Naive B cell (primary cell): ENCODE measurements at regions not wholly inside any gene's neighbourhood (a gene's known extent, or its start where the extent isn't known, plus 50 kb on each side); places are given as distances from the start of the nearest gene placed in this dataset.
"Not testable (repeated sequence)": the region's sequence is repeated elsewhere in the genome, so short reads cannot be mapped to it uniquely, and the experiment has no call there.

Experiments
- ATAC-seq, 2 donors: fragments of 150-1000 bp; cut with Tn5 transposase; 2 replicates each; pipeline ENCODE4 v1.10.0; 2021; ENCODE audit warnings: low read depth in 2 of 2, mild to moderate bottlenecking in 2 of 2, moderate library complexity in 2 of 2
- DNase-seq: peaks from one replicate; pipeline ENCODE4 v3.0.0; 2022
- H3K27ac Mint-ChIP-seq, 6 donors: one replicate each; pipeline ENCODE4 v1.8.0; 2020 to 2022; ENCODE audit warnings: mild to moderate bottlenecking in 6 of 6, mixed read lengths in 6 of 6, moderate library complexity in 5 of 6, inconsistent platforms in 2 of 6
- H3K27me3 Mint-ChIP-seq, 3 donors: one replicate each; pipeline ENCODE4 v1.8.0; 2021 to 2022; ENCODE audit warnings: mixed read lengths in 3 of 3, mild to moderate bottlenecking in 1 of 3
- H3K36me3 Mint-ChIP-seq, 2 donors: one replicate each; pipeline ENCODE4 v1.8.0; 2020 to 2022; ENCODE audit warnings: mixed read lengths in 2 of 2, inconsistent platforms in 1 of 2, mild to moderate bottlenecking in 1 of 2
- H3K4me1 Mint-ChIP-seq, 3 donors: one replicate each; pipeline ENCODE4 v1.8.0; 2020 to 2022; ENCODE audit warnings: mixed read lengths in 3 of 3, inconsistent platforms in 1 of 3, mild to moderate bottlenecking in 1 of 3, moderate library complexity in 1 of 3
- H3K4me3 Mint-ChIP-seq, 8 donors: one replicate each; pipeline ENCODE4 v1.8.0; 2020 to 2022; ENCODE audit warnings: mild to moderate bottlenecking in 8 of 8, mixed read lengths in 8 of 8, moderate library complexity in 8 of 8, inconsistent platforms in 2 of 8
- H3K9me3 Mint-ChIP-seq, 7 donors: one replicate each; pipeline ENCODE4 v1.8.0; 2020 to 2022; ENCODE audit warnings: mixed read lengths in 7 of 7, mild to moderate bottlenecking in 5 of 7, inconsistent platforms in 2 of 7, moderate library complexity in 1 of 7

DNA sequence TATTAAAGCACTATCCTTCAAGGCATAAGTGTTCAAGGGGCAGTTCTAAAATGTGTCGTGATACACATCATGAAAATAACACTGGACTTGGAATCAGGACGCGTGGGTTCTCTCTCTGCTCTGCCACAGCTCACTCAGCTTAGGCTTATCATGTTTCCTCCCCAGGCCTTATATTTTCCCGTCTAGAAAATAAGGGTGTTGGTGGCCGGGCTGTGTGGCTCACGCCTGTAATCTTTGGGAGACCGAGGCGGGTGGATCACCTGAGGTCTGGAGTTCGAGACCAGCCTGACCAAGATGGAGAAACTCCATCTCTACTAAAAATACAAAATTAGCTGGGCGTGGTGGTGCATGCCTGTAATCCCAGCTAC lies 223.0 kb downstream of the OPA1 start:
- no peak for DNase-seq
- Mint-ChIP-seq H3K9me3 (no peaks in the 10 kb centered on the region), H3K36me3 (peaks cover 0 to 4% of the 10 kb centered on the region in 2 donors), H3K27me3 (peaks cover 15 to 42% (median 36%) of the 10 kb centered on the region in 3 donors), H3K4me1 (peaks cover 0 to 12% (median 0%) of the 10 kb centered on the region in 3 donors), H3K27ac (no peak overlapping the region), H3K4me3 (no peak overlapping the region)
- ATAC-seq: no peak

- H3K4me3 Mint-ChIP-seq: no peak overlapping the region
- H3K9me3 Mint-ChIP-seq: no peaks in the 10 kb centered on the region
- ATAC-seq: no peak
- H3K36me3 Mint-ChIP-seq: peaks cover 0 to 7% of the 10 kb centered on the region in 2 donors
- no peak overlapping the region for H3K27ac Mint-ChIP-seq
- H3K4me1 Mint-ChIP-seq: peaks cover 0 to 8% (median 0%) of the 10 kb centered on the region in 3 donors
- no peak for DNase-seq
- H3K27me3 Mint-ChIP-seq: peaks cover 17 to 42% (median 37%) of the 10 kb centered on the region in 3 donors
These were observed 223.8 kb downstream of the OPA1 start for GRCh38 chr3:193816656-193817311.

DNA sequence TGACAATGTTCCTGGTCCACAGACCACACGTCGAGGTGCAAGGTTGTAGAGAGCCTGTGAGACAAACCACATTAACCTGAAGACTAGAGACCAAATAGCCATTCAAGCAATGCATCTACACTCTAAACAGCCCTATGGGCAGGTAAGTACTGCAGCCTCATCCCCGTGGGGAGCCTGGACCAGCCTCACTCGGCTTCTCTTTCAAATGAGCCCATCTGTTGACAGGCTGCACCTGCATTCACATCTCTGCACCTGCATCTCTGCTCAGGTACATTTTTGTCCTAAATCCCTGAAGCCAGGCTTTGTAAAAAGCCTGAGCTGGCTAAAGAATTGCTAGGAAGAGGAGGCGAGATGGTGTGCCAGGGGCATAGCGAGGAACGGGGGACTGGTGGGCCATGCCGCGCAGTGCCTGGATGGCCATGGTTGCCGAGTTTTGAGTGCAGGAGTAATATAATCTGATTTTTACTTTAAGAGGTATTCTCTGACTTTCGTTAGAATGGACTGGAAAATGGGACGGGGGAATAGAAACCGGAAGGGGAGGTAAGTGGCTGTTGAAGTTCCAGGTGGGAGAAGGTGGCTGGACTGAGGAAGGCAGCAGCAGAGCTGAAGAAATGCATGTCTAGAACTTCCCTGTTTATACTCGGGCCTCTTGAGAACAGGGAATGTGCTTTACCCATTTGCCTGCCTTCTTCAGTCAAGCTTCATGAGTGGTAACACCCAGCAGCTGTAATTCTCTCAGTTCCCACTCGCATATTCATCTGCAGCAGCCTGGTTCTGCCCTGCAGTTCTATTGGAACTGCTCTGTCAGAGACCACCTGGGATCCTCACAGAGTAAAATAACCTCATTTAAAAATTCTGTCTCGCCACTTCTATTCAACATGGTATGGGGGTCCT lies 226.4 kb downstream of the OPA1 start:
- H3K36me3 Mint-ChIP-seq: peaks cover 0 to 7% of the 10 kb centered on the region in 2 donors
- H3K27ac Mint-ChIP-seq: peak overlapping the region in 2 of 6 donors; percentile 15 to 47

GRCh38 chr3:193821151-193821668 lies 228.2 kb downstream of the OPA1 start:
- H3K9me3 Mint-ChIP-seq: no peaks in the 10 kb centered on the region
- H3K4me3 Mint-ChIP-seq: no peak overlapping the region
- peaks cover 14 to 44% (median 36%) of the 10 kb centered on the region in 3 donors for H3K27me3 Mint-ChIP-seq
- DNase-seq (no peak), ATAC-seq (no peak)
- H3K36me3 Mint-ChIP-seq: peaks cover 0 to 9% of the 10 kb centered on the region in 2 donors
- peaks cover 0 to 4% (median 0%) of the 10 kb centered on the region in 3 donors for H3K4me1 Mint-ChIP-seq
- peak overlapping the region in 2 of 6 donors; percentile 12 to 45 for H3K27ac Mint-ChIP-seq

More for the DNA sequence above, 226.4 kb downstream of the OPA1 start:
- H3K4me1 Mint-ChIP-seq: peaks cover 0 to 5% (median 0%) of the 10 kb centered on the region in 3 donors
- no peak overlapping the region for H3K4me3 Mint-ChIP-seq
- H3K9me3 Mint-ChIP-seq: no peaks in the 10 kb centered on the region
- no peak for ATAC-seq
- H3K27me3 Mint-ChIP-seq: peaks cover 14 to 34% (median 26%) of the 10 kb centered on the region in 3 donors
- no peak for DNase-seq

DNA sequence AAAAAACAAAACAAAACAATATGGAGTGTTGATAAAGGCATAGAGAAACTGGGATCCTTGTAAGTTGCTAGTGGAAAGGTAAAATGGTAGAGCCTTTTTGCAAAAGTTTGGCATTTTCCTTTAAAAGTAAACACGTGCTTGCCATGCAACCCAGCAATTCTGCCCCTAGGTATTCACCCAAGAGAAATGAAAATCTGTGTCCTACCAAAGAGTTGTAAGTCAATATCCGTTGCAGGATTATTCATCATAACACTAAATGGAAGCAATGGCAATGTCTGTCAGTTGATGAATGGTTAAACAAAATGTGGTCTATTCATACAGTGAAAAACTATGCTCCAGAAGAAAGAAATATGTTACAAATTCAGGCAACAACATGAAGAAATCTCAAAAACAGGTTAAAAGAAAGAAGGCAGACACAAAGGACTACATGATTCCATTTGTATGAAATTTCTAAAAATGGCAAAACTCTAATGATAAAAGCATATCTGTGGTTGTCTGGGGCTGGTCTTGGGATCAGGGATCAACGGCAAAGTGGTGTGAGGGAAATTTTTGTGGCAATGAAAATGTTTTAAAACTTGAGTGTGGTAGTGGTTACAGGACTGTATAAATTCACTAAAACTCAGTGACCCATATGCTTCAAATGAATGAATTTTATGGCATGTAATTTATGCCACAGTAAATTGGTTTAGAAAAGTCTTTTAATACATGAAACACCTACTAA lies 229.6 kb downstream of the OPA1 start:
- Mint-ChIP-seq H3K27me3 (peaks cover 14 to 49% (median 41%) of the 10 kb centered on the region in 3 donors), H3K4me1 (peaks cover 0 to 4% (median 0%) of the 10 kb centered on the region in 3 donors), H3K36me3 (peaks cover 0 to 14% of the 10 kb centered on the region in 2 donors), H3K9me3 (no peaks in the 10 kb centered on the region), H3K27ac (no peak overlapping the region), H3K4me3 (no peak overlapping the region)
- ATAC-seq (no peak), DNase-seq (no peak)

- not testable (repeated sequence) for H3K9me3 Mint-ChIP-seq, ATAC-seq, H3K4me1 Mint-ChIP-seq, DNase-seq, H3K4me3 Mint-ChIP-seq
- H3K27me3 Mint-ChIP-seq: peaks cover 14 to 49% (median 41%) of the 10 kb centered on the region in 3 donors
- H3K27ac Mint-ChIP-seq: peak overlapping the region in 1 of 6 donors; percentile 3
- peaks cover 0 to 14% of the 10 kb centered on the region in 2 donors for H3K36me3 Mint-ChIP-seq
These were observed 230.2 kb downstream of the OPA1 start for GRCh38 chr3:193823213-193823605.

DNA sequence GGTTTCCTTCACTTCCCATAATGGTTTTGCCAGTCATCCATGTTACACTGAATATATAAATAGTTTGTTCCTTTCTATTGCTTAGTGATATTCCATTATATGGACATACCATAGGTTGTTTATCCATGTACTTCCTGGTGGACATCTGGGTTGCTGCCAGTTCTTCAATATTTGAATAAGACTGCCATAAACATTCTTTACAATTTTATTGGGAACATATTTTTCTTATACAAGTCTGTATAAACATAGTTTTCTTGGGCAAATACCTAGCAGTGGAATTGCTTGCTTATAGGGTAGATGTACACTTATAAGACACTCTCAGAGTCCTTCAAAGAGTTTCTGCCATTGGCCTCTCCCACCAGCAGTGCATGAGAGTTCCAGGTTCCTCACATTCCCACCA lies 231.4 kb downstream of the OPA1 start:
- Mint-ChIP-seq H3K4me3 (no peak overlapping the region), H3K27me3 (peaks cover 10 to 54% (median 36%) of the 10 kb centered on the region in 3 donors), H3K4me1 (peaks cover 0 to 4% (median 0%) of the 10 kb centered on the region in 3 donors), H3K9me3 (no peaks in the 10 kb centered on the region), H3K27ac (no peak overlapping the region), H3K36me3 (peaks cover 0 to 14% of the 10 kb centered on the region in 2 donors)
- DNase-seq (no peak), ATAC-seq (no peak)

- Mint-ChIP-seq H3K27me3 (peaks cover 10 to 54% (median 30%) of the 10 kb centered on the region in 3 donors), H3K36me3 (peaks cover 0 to 14% of the 10 kb centered on the region in 2 donors), H3K4me1 (peaks cover 0 to 4% (median 0%) of the 10 kb centered on the region in 3 donors), H3K27ac (no peak overlapping the region), H3K4me3 (no peak overlapping the region), H3K9me3 (no peaks in the 10 kb centered on the region)
- ATAC-seq: no peak
- no peak for DNase-seq
These were observed 232.6 kb downstream of the OPA1 start for GRCh38 chr3:193825617-193826016.

DNA sequence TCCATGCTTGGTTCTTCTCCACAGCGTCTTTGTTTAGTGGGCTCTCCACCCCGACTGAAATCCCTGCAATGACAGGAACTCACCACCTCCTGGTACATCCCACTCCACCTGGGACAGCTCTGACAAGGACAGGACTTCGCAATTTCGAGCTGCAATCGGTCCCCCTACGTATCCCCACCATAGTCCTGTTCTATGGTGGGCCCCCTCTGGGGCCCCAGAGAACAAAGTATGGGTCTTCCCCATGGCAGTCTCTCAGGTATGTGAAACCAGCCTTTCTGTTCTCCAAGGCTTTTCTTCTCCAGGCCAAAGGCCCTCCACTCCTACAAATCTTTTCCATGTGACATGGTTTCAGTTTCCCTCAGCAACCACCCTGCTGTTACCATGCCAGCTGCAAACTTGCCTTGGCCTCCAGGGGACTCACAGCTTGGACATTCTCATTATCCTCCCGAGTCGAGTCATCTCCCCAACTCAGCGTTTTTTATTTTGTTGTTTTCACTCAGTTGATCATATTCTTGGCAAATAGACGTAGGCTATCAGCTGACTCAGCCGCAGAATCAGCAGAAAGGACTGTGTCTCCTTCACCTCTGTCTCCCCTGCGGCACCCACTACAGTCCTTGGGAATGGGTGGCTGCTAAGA lies 233.3 kb downstream of the OPA1 start:
- Mint-ChIP-seq H3K9me3 (no peaks in the 10 kb centered on the region), H3K36me3 (peaks cover 0 to 7% of the 10 kb centered on the region in 2 donors), H3K4me3 (no peak overlapping the region), H3K27ac (peak overlapping the region in 2 of 6 donors; percentile 13 to 16), H3K4me1 (peaks cover 2 to 4% (median 4%) of the 10 kb centered on the region in 3 donors), H3K27me3 (peaks cover 5 to 48% (median 24%) of the 10 kb centered on the region in 3 donors)
- ATAC-seq: no peak
- DNase-seq: no peak

DNA sequence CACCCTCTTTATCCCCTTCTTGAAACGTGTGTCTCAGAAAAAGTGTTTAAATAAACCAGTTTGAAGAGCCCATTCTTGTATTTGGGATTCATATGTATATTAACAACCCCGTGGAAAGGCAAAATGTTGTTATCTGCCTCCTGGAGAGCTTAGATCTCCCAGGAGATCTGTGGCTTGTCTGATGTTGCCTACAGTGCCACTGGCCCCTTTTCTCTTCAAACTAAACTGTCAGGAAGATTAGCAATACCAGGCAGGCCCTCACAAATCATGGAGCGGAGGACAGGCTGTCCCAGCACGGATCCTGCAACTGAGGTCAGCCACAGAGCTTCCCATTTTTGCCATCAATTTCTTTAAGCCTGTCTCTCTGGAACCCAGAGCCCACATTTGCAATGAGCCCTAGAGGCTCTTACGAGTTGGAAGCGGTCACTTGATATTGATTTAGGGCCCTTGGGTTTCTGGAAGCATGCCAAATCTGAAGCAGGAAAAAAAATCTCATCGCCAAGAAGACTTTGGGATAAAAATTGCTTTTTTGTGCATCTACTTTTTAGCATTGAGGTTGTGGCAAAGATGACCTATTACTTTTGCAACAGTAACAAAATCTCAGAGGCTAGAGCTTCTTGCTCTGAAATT lies 234.1 kb downstream of the OPA1 start:
- peaks cover 11 to 13% (median 12%) of the 10 kb centered on the region in 3 donors for H3K4me1 Mint-ChIP-seq
- H3K27me3 Mint-ChIP-seq: peaks cover 5 to 44% (median 23%) of the 10 kb centered on the region in 3 donors
- DNase-seq (no peak), ATAC-seq (no peak)
- H3K27ac Mint-ChIP-seq: no peak overlapping the region
- peaks cover 0 to 7% of the 10 kb centered on the region in 2 donors for H3K36me3 Mint-ChIP-seq
- H3K9me3 Mint-ChIP-seq: no peaks in the 10 kb centered on the region
- no peak overlapping the region for H3K4me3 Mint-ChIP-seq

- peaks cover 14 to 18% (median 17%) of the 10 kb centered on the region in 3 donors for H3K4me1 Mint-ChIP-seq
- H3K27me3 Mint-ChIP-seq: peaks cover 5 to 39% (median 23%) of the 10 kb centered on the region in 3 donors
- no peak overlapping the region for H3K27ac Mint-ChIP-seq
- peaks cover 0 to 7% of the 10 kb centered on the region in 2 donors for H3K36me3 Mint-ChIP-seq
- H3K9me3 Mint-ChIP-seq: no peaks in the 10 kb centered on the region
- H3K4me3 Mint-ChIP-seq: no peak overlapping the region
- ATAC-seq (no peak), DNase-seq (no peak)
These were observed 234.9 kb downstream of the OPA1 start for GRCh38 chr3:193827871-193828270.

DNA sequence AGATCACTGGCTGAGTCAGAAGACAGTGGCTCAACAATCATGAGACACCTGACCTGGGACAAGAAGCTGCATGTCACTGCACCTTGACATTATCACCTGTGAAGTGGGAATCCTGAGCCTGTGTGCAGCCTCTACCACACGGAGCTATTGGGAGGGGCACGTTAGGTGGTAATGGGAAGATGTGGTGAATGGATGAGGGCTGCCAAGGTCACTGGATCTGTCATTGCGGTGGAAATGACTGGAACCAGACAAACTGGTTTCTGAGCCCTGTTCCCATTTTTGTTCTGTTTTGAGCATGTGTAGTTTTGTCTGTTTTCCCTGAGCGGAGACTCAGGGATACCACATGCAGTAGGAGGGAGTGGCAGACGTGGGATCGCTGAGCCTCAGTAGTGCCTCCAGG lies 235.5 kb downstream of the OPA1 start:
- peaks cover 0 to 7% of the 10 kb centered on the region in 2 donors for H3K36me3 Mint-ChIP-seq
- DNase-seq (no peak), ATAC-seq (no peak)
- H3K27ac Mint-ChIP-seq: no peak overlapping the region
- peak overlapping the region in 1 of 8 donors; percentile 20 for H3K4me3 Mint-ChIP-seq
- peaks cover 0 to under 1% (median 0%) of the 10 kb centered on the region in 7 donors for H3K9me3 Mint-ChIP-seq
- peaks cover 1 to 33% (median 19%) of the 10 kb centered on the region in 3 donors for H3K27me3 Mint-ChIP-seq
- peaks cover 14 to 24% (median 17%) of the 10 kb centered on the region in 3 donors for H3K4me1 Mint-ChIP-seq
